Activated effector memory CD4-positive, alpha-beta T cell treated with Interleukin-2 at 50 U/mL for 16 hours (primary cell): ENCODE measurements at regions not wholly inside any gene's neighbourhood (a gene's known extent, or its start where the extent isn't known, plus 50 kb on each side); places are given as distances from the start of the nearest gene placed in this dataset.
"Not testable (repeated sequence)": the region's sequence is repeated elsewhere in the genome, so short reads cannot be mapped to it uniquely, and the experiment has no call there.

Source experiments
- DNase-seq: peaks from one replicate; pipeline ENCODE4 v3.0.0-alpha.2; 2020

GRCh38 chr12:25382311-25383106 lies 131.8 kb upstream of the KRAS start:
- no peak for DNase-seq

- no peak for DNase-seq
Observed at GRCh38 chr12:25377469-25378177, 126.9 kb upstream of the KRAS start.

GRCh38 chr12:25376985-25377384 lies 126.3 kb upstream of the KRAS start:
- DNase-seq = no peak

- DNase-seq = no peak
Observed at GRCh38 chr12:25376407-25376806, 125.7 kb upstream of the KRAS start.

GRCh38 chr12:25372969-25373817 lies 122.5 kb upstream of the KRAS start:
- no peak for DNase-seq

GRCh38 chr12:25372002-25372401 lies 121.3 kb upstream of the KRAS start:
- DNase-seq = no peak

- DNase-seq = no peak
Observed at GRCh38 chr12:25368557-25368956, 117.8 kb upstream of the KRAS start.

- no peak for DNase-seq
Observed at GRCh38 chr12:25366122-25366521, 115.4 kb upstream of the KRAS start.

- DNase-seq = no peak
Observed at GRCh38 chr12:25365340-25365730, 114.6 kb upstream of the KRAS start.

GRCh38 chr12:25364529-25365339 lies 114.0 kb upstream of the KRAS start:
- DNase-seq = no peak

GRCh38 chr12:25362646-25363045 lies 111.9 kb upstream of the KRAS start:
- no peak for DNase-seq

- no peak for DNase-seq
Observed at GRCh38 chr12:25361511-25361910, 110.8 kb upstream of the KRAS start.

GRCh38 chr12:25357595-25357994 lies 106.9 kb upstream of the KRAS start:
- DNase-seq = no peak

- DNase-seq = not testable (repeated sequence)
Observed at GRCh38 chr12:25352942-25353341, 102.2 kb upstream of the KRAS start.

- DNase-seq = no peak
Observed at GRCh38 chr12:25352083-25352918, 101.6 kb upstream of the KRAS start.

- DNase-seq = no peak
Observed at GRCh38 chr12:25348593-25348895, 97.8 kb upstream of the KRAS start.

- no peak for DNase-seq
Observed at GRCh38 chr12:25347716-25348592, 97.2 kb upstream of the KRAS start.

GRCh38 chr12:25341877-25342276 lies 91.1 kb upstream of the KRAS start:
- not testable (repeated sequence) for DNase-seq

GRCh38 chr12:25337916-25338315 lies 87.2 kb upstream of the KRAS start:
- DNase-seq = no peak

GRCh38 chr12:25332143-25332542 lies 81.4 kb upstream of the KRAS start:
- DNase-seq = no peak
